Glomerular endothelial cell (primary cell): ENCODE measurements at regions not wholly inside any gene's neighbourhood (a gene's known extent, or its start where the extent isn't known, plus 50 kb on each side); places are given as distances from the start of the nearest gene placed in this dataset.

Source experiments
- DNase-seq: peaks from one replicate; pipeline ENCODE4 v3.0.0-alpha.2; 2011; ENCODE audit warnings: low read depth, low spot score; ENCODE audit errors: extremely low read depth

DNA sequence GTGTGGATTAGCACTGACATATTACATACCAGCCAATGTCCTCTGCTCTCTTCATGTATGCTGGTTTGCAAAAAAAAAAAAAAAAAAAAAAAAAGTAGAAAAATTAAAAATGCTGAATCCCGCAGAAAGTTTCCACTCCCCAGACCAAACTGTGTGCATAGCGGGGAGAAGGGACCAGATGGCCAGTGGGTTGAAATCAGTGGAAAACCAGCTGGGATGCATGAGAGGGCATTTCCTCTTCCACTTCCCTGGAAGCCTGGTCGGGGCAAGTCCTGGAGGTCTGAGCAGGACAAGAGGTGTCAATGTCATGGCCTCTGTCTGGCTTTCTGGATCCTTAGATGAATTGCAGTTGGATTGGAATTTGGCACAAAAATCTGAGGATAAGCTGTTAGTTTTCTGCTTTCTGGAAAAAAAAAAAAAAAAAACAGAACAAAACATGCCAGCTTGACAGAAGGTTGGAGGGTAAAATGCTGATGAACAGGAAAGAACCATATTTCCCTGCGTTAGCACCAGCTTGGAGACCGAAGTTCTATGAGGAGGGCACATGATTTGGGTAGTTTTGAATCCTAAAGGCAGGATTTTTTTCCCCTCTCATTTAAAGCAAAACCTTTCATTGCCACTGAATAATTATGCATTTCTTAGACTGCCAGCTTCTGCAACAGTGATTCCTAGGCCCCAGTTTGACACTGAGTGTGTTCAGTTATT lies 941.5 kb upstream of the EEF2KMT start:
- no peak for DNase-seq

DNA sequence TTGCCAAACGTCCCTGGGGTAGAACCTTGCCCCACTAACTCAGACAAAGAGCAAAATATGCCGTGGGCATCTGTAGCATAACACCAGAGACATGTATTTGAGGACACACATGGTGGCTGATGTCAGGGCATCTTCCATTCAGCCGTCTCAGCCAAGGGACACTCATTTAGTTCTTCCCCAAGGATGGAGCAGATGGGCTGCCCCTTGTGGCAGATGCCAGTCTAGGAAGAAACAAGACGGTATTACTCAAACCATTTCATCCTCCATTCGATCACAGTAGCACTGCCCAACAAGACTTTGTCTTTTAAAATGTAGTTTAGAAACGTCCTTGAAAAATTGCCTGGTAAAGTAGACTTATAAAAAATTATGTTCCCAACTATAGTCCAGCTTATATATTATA lies 937.6 kb upstream of the EEF2KMT start:
- DNase-seq, result no peak

- no peak for DNase-seq
Measured at GRCh38 chr16:6034511-6034910, 936.9 kb upstream of the EEF2KMT start.

DNA sequence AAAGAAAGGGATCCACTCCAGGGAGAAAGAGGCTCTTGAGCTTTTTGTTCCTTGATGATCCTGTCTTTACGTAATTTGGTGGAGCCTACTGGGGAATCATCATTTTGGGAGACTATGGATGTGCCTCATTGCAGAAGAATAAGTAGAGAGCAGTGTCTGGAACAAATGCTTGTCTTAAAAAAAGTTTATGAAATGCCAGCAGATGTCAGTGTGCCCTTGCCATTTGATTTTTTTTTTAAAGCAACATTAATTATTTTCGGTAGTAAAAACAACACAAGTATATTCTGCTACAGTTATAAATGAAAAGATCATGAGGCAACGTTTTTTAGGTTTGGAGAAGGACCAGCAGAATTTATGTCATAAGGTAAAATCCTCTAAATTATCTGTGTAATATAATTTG lies 934.8 kb upstream of the EEF2KMT start:
- no peak for DNase-seq

DNA sequence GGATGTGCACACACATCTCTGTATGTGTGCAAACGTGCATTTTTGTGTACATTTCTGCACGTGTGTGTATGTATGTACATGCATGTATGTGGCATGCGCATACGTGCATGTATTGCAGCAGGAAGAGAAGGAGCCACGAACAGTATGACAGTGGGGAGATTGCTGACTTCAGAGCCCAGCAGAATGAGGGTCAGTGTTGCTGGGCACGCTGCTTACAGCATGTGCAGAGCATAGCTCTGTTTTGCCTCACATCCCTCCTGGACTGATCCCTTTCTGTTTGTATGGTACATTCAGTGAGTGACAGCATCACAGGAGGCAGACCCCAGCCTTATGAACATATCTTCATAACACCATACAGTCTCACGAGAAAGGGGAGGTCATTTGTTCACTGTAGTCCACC lies 934.0 kb upstream of the EEF2KMT start:
- no peak for DNase-seq

DNA sequence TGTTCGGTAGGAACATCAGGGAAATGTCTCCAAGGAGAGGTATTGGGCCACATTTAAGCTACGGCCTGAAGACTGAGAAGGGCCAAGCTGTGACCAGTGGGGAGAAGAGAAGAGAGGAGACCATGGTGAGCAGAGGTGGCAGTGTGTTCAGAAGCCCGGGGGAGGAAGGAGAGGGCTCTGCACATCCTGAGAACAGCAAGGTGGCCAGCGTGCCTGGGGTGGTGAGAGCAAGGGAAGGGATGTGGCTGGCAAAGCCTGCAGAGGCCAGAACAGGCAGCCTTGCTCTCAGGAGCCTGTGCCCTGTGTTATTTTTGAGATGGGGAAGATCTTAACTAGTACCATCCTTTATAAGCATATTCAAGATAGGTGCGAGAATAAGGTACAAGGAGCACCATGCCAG lies 933.5 kb upstream of the EEF2KMT start:
- no peak for DNase-seq

- no peak for DNase-seq
Measured at GRCh38 chr16:6027733-6028132, 930.1 kb upstream of the EEF2KMT start.

DNA sequence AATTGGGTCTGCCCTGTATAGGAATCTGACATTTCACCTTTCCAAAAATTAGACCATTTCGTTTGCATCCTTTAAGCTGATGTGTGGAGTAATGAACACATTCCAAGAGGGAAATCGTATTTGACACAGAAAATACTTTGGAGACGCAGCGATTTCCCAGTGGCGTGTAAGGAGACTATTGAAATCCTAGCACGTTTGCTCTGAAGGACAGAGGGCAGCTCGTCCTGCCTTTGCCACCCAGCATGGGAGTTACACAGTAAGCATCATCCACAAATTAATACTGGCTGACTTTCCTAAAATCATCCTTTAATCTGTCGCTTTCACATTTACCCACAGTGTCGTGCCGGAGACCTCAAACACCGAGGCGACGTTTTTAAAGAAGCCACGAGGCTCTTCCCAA lies 925.9 kb upstream of the EEF2KMT start:
- no peak for DNase-seq

DNA sequence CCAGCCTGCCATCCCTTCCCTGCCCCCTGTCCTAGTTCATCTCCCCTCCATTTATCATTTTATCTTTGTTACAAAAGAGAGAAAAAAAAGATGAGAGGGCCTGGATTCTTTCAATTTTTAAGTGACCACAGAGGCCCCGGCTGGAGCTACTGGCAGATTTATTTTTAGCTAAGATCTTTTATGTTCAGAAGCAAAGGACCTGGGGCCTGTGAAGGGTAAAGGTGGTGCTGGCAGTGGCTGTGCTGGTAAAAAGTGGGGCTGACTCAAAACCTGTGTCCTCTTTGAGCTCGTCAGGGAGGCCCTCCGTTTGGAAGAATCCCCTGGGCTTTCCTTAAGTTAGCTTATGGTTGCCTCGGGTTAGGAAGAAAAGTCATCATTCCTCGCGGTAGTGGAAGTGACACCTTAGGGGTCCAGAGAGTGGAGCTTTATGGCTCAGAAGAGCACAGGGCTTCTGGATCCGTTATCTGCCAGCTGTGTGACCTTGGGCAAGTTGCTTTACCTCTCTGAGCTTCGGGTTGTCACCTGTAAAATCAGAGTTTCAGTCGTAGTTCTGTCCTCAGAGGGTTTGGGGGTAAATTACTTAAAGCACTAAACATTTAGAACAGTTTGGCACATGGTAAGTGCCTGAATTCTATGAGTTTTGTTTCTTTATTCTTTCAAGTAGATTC lies 923.8 kb upstream of the EEF2KMT start:
- no peak for DNase-seq

GRCh38 chr16:6020162-6020985 lies 922.8 kb upstream of the EEF2KMT start:
- DNase-seq, result no peak

DNA sequence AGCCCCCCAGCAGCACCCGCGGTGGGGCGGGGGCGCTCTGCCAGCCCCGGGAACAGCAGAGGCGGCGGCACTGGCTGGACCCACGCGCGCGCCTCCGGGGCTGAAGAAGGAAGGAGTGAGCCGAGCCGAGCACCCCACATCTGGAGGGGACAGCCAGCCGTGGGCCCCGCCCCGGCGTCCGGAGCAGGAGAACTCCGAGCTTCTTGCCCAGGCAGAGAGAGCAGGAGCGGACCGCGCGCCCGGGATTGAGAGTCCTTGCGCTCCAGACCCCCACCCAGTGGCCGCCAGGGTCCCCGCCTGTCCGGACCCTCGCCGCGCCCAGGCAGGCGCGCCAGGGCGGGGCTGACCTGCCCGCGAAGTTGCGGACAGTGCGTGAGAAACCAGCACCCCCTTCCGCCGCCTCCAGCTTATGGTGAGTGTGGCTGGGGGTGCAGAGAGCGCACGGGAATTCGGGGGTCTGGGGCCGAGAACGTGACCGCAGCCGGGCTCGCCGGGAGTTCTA lies 921.9 kb upstream of the EEF2KMT start:
- no peak for DNase-seq

- no peak for DNase-seq
Measured at GRCh38 chr16:6018848-6019489, 921.4 kb upstream of the EEF2KMT start.

DNA sequence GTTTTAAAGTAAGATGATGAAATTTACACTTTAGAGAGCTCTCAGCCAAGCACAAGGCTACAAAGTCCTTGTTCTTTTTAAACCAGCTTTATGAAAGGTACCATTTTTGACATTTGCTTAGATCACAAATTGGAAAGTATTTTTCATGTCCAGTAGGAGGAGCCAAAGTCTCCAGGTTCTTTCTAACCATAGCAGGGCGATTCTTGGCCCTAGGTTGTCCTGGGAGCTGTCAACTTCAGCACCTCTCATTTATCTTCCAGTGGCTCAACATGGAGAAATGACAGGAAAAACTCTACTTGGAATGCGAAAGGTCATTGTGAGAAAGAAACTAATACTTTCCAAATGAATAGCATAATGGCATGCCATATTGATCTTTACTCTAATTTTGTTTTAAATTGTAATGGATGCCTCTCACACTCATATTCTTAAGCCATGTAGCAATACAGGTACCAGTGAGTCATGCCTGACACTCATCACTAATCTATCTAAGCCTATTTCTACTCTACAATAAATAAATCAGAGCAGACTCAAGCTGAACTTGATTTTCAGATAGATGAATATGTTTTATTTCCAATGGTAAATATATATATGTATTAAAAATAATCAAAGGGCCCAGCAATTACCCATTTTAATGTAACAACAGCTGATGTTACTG lies 919.1 kb upstream of the EEF2KMT start:
- DNase-seq, result no peak

GRCh38 chr16:6012716-6013115 lies 915.1 kb upstream of the EEF2KMT start:
- DNase-seq, result no peak

- no peak for DNase-seq
Measured at GRCh38 chr16:6009151-6009550, 911.6 kb upstream of the EEF2KMT start.

DNA sequence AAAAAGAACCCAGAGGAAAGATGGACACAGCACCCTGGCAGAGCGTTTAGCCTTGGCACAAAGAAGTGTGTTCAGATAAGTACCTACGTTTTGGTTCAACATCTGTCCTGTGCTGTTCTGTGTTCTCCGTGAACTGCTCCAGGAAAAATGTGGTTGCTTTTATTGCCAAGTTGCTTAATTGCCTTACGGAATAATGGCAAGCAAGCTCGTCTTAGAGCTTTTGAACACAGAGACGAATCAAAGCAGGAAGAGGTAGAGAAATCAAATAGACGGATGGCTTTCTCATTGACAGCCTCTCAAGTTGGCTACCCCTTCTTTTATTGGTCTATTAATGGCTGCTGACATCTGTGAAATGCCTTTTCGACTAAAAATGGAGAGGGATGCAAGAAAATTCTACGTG lies 911.1 kb upstream of the EEF2KMT start:
- DNase-seq, result no peak

DNA sequence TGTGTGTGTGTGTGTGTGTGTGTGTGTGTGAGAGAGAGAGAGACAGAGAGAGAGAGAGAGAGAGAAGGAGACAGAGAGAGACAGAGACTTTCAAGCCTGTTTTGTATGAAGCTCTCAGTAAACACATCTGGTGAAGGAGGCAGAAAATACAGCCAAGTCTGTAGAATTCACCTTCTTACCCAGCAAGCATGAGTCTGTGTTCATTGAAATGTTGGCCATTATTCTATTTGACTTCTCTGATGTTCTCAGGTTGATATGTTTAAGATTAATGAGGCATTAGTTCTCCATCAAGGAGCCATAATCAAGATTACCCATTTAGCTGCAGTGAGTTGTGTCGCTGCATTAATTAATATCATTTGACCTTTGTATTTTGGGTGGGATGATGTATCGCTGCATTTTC lies 895.8 kb upstream of the EEF2KMT start:
- no peak for DNase-seq

DNA sequence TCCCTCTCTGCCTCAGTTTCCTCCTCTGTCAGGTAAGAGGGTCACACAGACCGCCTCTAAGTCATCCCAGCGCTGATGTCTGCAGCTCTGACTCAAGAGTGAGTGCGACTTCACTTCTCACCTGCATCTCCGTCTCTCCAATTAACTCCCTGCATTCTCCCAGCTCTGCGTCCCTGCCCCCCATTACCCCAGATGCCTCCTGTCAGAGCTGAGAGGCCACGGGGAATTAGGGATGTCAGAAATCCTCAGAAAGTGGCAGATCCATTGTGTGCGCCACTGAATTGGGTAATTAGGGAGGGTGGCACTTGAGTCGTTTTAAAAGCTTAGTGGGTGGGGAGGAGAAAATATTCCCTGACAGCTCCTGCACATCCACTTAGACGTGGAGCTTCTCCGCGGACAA lies 885.4 kb upstream of the EEF2KMT start:
- DNase-seq, result no peak

GRCh38 chr16:5979905-5980550 lies 882.4 kb upstream of the EEF2KMT start:
- DNase-seq, result no peak

- DNase-seq, result no peak
Measured at GRCh38 chr16:5977329-5977728, 879.7 kb upstream of the EEF2KMT start.
